ENCODE measurements at regions not wholly inside any gene's neighbourhood (a gene's known extent, or its start where the extent isn't known, plus 50 kb on each side); places are given as distances from the start of the nearest gene placed in this dataset.

- no peak for TF ChIP-seq CTCF (IDR thresholded peaks at IDR 0.05)
- no peak for TF ChIP-seq SREBF2 (IDR thresholded peaks at IDR 0.05)
- TF ChIP-seq RCOR1 (IDR thresholded peaks at IDR 0.05; ENCODE audit: low read depth, low read length): no peak
- TF ChIP-seq BHLHE40 (IDR thresholded peaks at IDR 0.05; ENCODE audit: low read depth, low read length): no peak
- TF ChIP-seq CHD2 (IDR thresholded peaks at IDR 0.05; ENCODE audit: low read length, partially characterized antibody): no peak
- no peak for TF ChIP-seq EP300 (IDR thresholded peaks at IDR 0.05)
- TF ChIP-seq SMC3 (IDR thresholded peaks at IDR 0.05): no peak
- TF ChIP-seq GATA3 (IDR thresholded peaks at IDR 0.05; ENCODE audit: borderline replicate concordance): no peak
Observed at GRCh38 chr1:168949672-168950071, 156.8 kb upstream of the ATP1B1 start.
